ENCODE measurements at regions not wholly inside any gene's neighbourhood (a gene's known extent, or its start where the extent isn't known, plus 50 kb on each side); places are given as distances from the start of the nearest gene placed in this dataset.

- intact Hi-C loops (cut with micrococcal nuclease) = no loop called here
- no peak for ATAC-seq
- Histone ChIP-seq H3K36me3 (ENCODE audit: control insufficient read depth, insufficient read depth, low read length) (no peaks in the 10 kb centered on the region), H3K4me3 (ENCODE audit: low read length) (no peak overlapping the region), H3K4me1 (ENCODE audit: control insufficient read depth, insufficient read depth, low read length) (no peaks in the 10 kb centered on the region), H3K9me3 (ENCODE audit: control insufficient read depth, insufficient read depth, low read length) (peaks cover 6% of the 10 kb centered on the region), H3K27ac (ENCODE audit: low read length) (no peak overlapping the region), H3K27me3 (ENCODE audit: control insufficient read depth, insufficient read depth, low read length) (no peaks in the 10 kb centered on the region)
- Mint-ChIP-seq H3K4me3 (no peak overlapping the region), H3K9me3 (peaks cover 8 to 16% of the 10 kb centered on the region in 2 donors), H3K36me3 (no peaks in the 10 kb centered on the region), H3K27ac (no peak overlapping the region), H3K27me3 (ENCODE audit: low read depth in 2 of 2) (no peaks in the 10 kb centered on the region), H3K4me1 (no peaks in the 10 kb centered on the region)
- TF ChIP-seq CTCF (IDR thresholded peaks at IDR 0.05) = no peak
- no peak for DNase-seq
Observed at GRCh38 chr2:49294225-49294624, 139.9 kb upstream of the FSHR start.

- no peak for ATAC-seq
- no peak overlapping the region for H3K4me3 Mint-ChIP-seq
- TF ChIP-seq CTCF (IDR thresholded peaks at IDR 0.05) = no peak
- 69% methylated on average over 3 of the region's 3 CpGs for WGBS (ENCODE audit: insufficient coverage)
- no peak overlapping the region for H3K4me3 ChIP-seq (ENCODE audit: low read length)
- H3K27ac Mint-ChIP-seq = no peak overlapping the region
- H3K36me3 ChIP-seq (ENCODE audit: control insufficient read depth, insufficient read depth, low read length) = no peaks in the 10 kb centered on the region
- no peak overlapping the region for H3K27ac ChIP-seq (ENCODE audit: low read length)
- DNase-seq = no peak
- no peaks in the 10 kb centered on the region for H3K4me1 ChIP-seq (ENCODE audit: control insufficient read depth, insufficient read depth, low read length)
- H3K36me3 Mint-ChIP-seq = no peaks in the 10 kb centered on the region
- H3K27me3 Mint-ChIP-seq (ENCODE audit: low read depth in 2 of 2) = no peaks in the 10 kb centered on the region
- H3K4me1 Mint-ChIP-seq = no peaks in the 10 kb centered on the region
- intact Hi-C loops (cut with micrococcal nuclease) = no loop called here
- peaks cover 8 to 16% of the 10 kb centered on the region in 2 donors for H3K9me3 Mint-ChIP-seq
- H3K9me3 ChIP-seq (ENCODE audit: control insufficient read depth, insufficient read depth, low read length) = peaks cover 2% of the 10 kb centered on the region
- no peaks in the 10 kb centered on the region for H3K27me3 ChIP-seq (ENCODE audit: control insufficient read depth, insufficient read depth, low read length)
Observed at GRCh38 chr2:49291619-49292018, 137.3 kb upstream of the FSHR start.

GRCh38 chr2:49289711-49290110, 135.4 kb upstream of the FSHR start:
- Mint-ChIP-seq H3K27ac (no peak overlapping the region), H3K9me3 (peaks cover 11 to 18% of the 10 kb centered on the region in 2 donors), H3K27me3 (ENCODE audit: low read depth in 2 of 2) (no peaks in the 10 kb centered on the region), H3K4me3 (no peak overlapping the region), H3K4me1 (no peaks in the 10 kb centered on the region), H3K36me3 (no peaks in the 10 kb centered on the region)
- Histone ChIP-seq H3K36me3 (ENCODE audit: control insufficient read depth, insufficient read depth, low read length) (no peaks in the 10 kb centered on the region), H3K4me3 (ENCODE audit: low read length) (no peak overlapping the region), H3K27ac (ENCODE audit: low read length) (no peak overlapping the region), H3K4me1 (ENCODE audit: control insufficient read depth, insufficient read depth, low read length) (no peaks in the 10 kb centered on the region), H3K27me3 (ENCODE audit: control insufficient read depth, insufficient read depth, low read length) (no peaks in the 10 kb centered on the region), H3K9me3 (ENCODE audit: control insufficient read depth, insufficient read depth, low read length) (no peaks in the 10 kb centered on the region)
- no peak for TF ChIP-seq CTCF (IDR thresholded peaks at IDR 0.05)
- intact Hi-C loops (cut with micrococcal nuclease) = no loop called here
- DNase-seq (no peak), ATAC-seq (no peak)
- 77% methylated on average over 2 of the region's 2 CpGs for WGBS (ENCODE audit: insufficient coverage)

DNA sequence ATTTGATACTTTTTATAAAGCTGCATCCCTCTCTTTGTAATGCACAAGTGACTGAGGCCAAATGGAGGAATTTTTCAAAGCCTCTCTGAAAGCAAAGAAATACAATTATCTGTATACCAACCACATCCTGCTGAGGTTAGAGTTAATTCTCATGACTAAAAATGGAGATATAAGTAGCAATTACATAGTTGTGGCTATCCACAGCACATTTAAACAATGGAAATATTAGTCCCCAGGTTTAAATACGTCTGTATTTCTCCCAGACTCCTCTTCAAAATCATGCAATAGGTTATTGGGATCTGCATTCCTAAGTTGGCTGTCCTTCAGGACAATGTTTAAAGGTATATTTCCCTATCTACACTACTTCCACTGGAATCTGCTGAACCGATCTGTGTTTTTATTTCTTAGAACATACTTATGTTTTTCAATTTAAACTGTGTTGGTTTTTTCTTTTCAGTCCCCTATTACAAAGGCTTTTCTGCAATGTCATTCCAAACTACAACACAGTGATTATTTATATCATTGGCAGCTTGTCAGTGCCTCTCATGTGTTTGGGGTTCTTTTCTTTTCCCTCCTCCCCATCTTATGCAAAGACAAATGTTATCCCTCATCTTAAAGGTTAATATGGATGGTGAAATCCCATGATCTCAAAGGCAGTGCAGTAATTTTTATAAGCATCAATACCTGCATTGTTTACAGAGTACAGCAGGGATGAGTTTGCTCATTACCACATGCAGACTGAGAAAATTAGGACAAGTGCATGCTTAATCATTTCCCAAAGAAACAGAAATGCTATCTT, 134.8 kb upstream of the FSHR start:
- intact Hi-C loops (cut with micrococcal nuclease) = no loop called here
- H3K36me3 ChIP-seq (ENCODE audit: control insufficient read depth, insufficient read depth, low read length) = no peaks in the 10 kb centered on the region
- no peak overlapping the region for H3K4me3 ChIP-seq (ENCODE audit: low read length)
- peaks cover 7 to 14% of the 10 kb centered on the region in 2 donors for H3K9me3 Mint-ChIP-seq
- H3K36me3 Mint-ChIP-seq = no peaks in the 10 kb centered on the region
- no peaks in the 10 kb centered on the region for H3K27me3 ChIP-seq (ENCODE audit: control insufficient read depth, insufficient read depth, low read length)
- H3K27ac ChIP-seq (ENCODE audit: low read length) = no peak overlapping the region
- H3K4me1 ChIP-seq (ENCODE audit: control insufficient read depth, insufficient read depth, low read length) = no peaks in the 10 kb centered on the region
- ATAC-seq (no peak), DNase-seq (no peak)
- no peaks in the 10 kb centered on the region for H3K9me3 ChIP-seq (ENCODE audit: control insufficient read depth, insufficient read depth, low read length)
- no peaks in the 10 kb centered on the region for H3K27me3 Mint-ChIP-seq (ENCODE audit: low read depth in 2 of 2)
- no peak for TF ChIP-seq CTCF (IDR thresholded peaks at IDR 0.05)
- WGBS (ENCODE audit: insufficient coverage) = 0% methylated on average over 1 of the region's 2 CpGs
- no peak overlapping the region for H3K4me3 Mint-ChIP-seq
- H3K4me1 Mint-ChIP-seq = no peaks in the 10 kb centered on the region
- H3K27ac Mint-ChIP-seq = no peak overlapping the region

Data from natural killer cell (primary cell).